ENCODE measurements at regions not wholly inside any gene's neighbourhood (a gene's known extent, or its start where the extent isn't known, plus 50 kb on each side); places are given as distances from the start of the nearest gene placed in this dataset.
A peak's percentile ranks its signal among the peaks of the same experiment; 100 is the strongest.

DNA sequence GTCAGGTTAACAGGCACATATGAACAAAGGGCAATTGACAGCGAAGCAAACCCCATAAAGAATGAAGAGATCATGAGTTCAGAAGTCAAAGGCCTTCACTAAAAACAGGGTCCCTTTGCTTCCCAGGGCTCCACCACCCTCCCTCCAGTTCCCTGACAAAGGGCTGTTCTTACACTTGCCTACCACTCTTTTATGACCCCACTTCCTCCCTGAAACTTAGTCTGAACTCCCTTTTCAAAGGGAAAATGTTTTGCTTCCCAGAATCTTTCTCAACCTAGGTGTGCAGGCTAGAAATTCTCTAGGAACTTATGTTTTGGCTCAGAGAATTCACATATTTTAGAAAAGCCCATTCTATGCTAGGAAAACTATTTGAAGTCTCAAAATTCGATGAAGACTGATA is 86.0 kb upstream of the ITGA4 start:
- no peak for DNase-seq
- Mint-ChIP-seq H3K27me3 (ENCODE audit: insufficient read depth) (no peaks in the 10 kb centered on the region), H3K4me3 (no peak overlapping the region), H3K9me3 (no peaks in the 10 kb centered on the region), H3K4me1 (ENCODE audit: low read depth) (peaks cover 36% of the 10 kb centered on the region), H3K27ac (no peak overlapping the region), H3K36me3 (ENCODE audit: low read depth) (no peaks in the 10 kb centered on the region)
- TF ChIP-seq, protein P1, sequence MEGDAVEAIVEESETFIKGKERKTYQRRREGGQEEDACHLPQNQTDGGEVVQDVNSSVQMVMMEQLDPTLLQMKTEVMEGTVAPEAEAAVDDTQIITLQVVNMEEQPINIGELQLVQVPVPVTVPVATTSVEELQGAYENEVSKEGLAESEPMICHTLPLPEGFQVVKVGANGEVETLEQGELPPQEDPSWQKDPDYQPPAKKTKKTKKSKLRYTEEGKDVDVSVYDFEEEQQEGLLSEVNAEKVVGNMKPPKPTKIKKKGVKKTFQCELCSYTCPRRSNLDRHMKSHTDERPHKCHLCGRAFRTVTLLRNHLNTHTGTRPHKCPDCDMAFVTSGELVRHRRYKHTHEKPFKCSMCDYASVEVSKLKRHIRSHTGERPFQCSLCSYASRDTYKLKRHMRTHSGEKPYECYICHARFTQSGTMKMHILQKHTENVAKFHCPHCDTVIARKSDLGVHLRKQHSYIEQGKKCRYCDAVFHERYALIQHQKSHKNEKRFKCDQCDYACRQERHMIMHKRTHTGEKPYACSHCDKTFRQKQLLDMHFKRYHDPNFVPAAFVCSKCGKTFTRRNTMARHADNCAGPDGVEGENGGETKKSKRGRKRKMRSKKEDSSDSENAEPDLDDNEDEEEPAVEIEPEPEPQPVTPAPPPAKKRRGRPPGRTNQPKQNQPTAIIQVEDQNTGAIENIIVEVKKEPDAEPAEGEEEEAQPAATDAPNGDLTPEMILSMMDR (IDR thresholded peaks at IDR 0.05) = no peak

DNA sequence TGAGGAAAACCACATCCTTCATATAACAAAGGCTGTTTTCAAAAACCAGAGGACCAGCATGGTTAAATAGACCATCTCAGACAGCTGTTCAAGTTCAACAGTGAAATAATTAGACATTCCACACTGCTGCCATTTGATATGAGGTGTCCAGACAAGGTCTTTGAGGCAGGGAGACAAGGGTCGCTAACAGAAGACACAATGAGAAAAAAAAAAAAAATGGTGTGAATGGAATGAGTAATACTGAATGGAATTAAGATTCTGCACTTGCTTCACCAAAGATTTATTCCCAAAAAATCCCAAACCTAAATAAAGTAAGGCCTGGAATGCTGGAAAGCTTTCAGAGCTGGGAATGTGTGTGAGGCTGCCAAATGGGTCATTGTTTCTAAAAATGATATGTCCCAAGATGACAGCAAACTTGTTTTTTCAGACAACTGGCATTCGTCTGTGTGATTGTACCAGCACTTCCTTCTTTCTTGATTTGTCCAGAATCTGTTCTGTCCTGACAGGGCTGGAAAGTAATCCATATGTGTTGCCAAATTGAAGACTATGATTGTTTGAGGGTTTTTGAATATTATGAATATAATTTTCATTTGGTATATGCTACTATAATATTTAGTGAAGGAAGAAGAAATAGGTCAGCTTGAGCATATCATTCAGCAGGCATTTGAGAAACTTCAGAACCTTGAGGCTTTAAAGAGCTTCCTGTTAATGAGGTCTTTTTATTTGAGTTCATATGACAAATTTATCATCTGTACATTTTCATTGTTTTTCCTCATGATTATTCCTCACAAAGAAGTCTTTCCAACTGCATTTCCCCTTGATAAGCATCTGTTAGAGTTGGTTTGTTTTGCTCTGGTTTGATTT is 85.2 kb upstream of the ITGA4 start:
- H3K4me3 Mint-ChIP-seq = no peak overlapping the region
- no peak overlapping the region; the same call in 1 of the 2 replicates for H3K27ac Mint-ChIP-seq
- H3K27me3 Mint-ChIP-seq (ENCODE audit: insufficient read depth) = no peaks in the 10 kb centered on the region
- no peaks in the 10 kb centered on the region for H3K36me3 Mint-ChIP-seq (ENCODE audit: low read depth)
- no peaks in the 10 kb centered on the region for H3K9me3 Mint-ChIP-seq
- H3K4me1 Mint-ChIP-seq (ENCODE audit: low read depth) = peaks cover 36% of the 10 kb centered on the region
- peak; percentile 35 for DNase-seq
- TF ChIP-seq, protein P1 (IDR thresholded peaks at IDR 0.05) = no peak

DNA sequence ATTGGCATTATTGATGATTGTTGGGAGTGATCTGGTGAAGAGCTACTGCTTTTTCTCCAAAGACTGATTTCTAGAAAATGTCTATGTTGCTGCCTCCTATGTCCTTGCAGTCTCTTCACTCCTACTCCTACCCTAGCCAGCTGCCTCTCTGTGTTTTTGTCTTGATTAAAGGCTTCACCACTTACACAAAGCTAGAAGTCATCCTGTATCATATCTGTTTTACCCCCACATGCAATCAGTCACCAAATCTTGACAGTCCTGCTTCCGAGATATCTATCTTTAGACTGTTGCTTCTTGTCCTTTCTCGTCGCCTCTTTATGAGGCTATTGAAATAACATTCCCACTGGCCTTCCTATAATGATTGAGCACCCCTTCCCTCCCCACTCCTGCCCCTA is 84.5 kb upstream of the ITGA4 start:
- H3K27ac Mint-ChIP-seq = no peak overlapping the region
- peaks cover 36% of the 10 kb centered on the region for H3K4me1 Mint-ChIP-seq (ENCODE audit: low read depth)
- H3K9me3 Mint-ChIP-seq = no peaks in the 10 kb centered on the region
- no peak for DNase-seq
- no peaks in the 10 kb centered on the region for H3K36me3 Mint-ChIP-seq (ENCODE audit: low read depth)
- TF ChIP-seq, protein P1 (IDR thresholded peaks at IDR 0.05) = no peak
- H3K27me3 Mint-ChIP-seq (ENCODE audit: insufficient read depth) = no peaks in the 10 kb centered on the region
- no peak overlapping the region for H3K4me3 Mint-ChIP-seq

DNA sequence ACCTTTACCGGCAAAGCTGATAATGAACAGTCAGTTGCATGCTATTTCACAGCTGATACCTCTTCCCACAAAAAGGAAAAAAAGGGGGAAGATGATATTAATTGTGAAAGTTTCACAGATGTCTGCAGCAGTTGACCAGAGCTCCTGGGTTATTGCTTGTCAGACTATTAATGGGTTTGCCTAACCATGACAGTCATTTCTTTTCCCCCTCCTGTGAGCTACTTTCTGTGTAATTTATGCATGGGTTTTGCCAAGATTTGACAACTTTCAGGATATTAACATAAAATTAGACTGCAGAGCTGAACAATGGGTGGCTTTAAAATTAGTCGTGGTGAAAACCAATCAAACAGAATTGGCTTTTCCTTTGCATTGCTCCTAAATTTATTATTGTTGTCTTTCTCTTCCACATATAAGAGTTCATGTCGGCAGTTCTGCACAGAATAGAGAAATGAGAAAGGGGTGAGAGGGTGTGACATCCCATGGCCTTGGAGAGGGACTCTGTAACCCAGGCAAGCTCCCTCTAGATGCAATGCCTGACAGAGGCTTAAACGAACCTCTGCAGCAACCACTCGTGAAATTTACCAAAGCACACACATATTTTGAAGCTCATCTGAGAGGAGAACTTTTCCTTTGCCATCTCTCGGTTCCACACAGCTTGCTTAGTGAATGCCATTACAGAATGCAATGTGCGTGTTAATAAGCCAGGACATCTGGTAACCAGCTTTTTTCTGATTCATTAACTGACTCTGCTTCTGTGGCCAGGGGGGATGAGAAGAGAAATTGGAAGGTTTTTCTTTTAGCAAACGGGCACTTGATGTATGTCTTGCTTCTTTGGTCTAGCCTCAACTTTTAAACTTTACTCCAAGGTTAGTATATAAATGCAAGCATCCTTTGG is 82.2 kb upstream of the ITGA4 start:
- H3K4me1 Mint-ChIP-seq (ENCODE audit: low read depth) = peaks cover 36% of the 10 kb centered on the region

DNA sequence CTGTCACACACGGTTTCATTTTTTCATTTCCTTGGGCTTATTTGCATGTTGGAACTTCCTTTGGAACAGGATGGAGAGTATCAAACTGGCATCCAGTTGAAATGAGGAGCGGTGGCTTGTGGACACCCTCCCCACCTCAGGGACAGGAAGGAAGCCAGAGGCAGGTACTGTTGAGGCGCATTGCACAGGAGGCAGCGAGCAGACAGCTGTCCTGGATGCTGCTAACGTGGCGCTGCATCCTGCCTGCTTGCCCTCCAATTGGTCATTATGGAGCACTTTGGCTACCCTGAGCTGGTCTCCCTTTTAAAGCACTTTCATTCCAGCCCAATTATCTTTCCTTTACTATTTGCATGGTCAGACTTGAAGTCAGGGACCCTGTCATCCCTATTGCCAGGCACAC is 80.7 kb upstream of the ITGA4 start:
- Mint-ChIP-seq H3K4me3 (no peak overlapping the region), H3K4me1 (ENCODE audit: low read depth) (peaks cover 30% of the 10 kb centered on the region)
- TF ChIP-seq, protein P1 (IDR thresholded peaks at IDR 0.05) = no peak

More for the DNA sequence above, 82.2 kb upstream of the ITGA4 start:
- TF ChIP-seq, protein P1 (IDR thresholded peaks at IDR 0.05) = no peak
- Mint-ChIP-seq H3K27ac (no peak overlapping the region), H3K36me3 (ENCODE audit: low read depth) (no peaks in the 10 kb centered on the region), H3K4me3 (peak overlapping the region; percentile 14), H3K9me3 (no peaks in the 10 kb centered on the region), H3K27me3 (ENCODE audit: insufficient read depth) (peaks cover 2% of the 10 kb centered on the region; the same call in 1 of the 2 replicates)
- no peak for DNase-seq

More for the DNA sequence above, 80.7 kb upstream of the ITGA4 start:
- no peak for DNase-seq
- H3K27ac Mint-ChIP-seq = no peak overlapping the region
- peaks cover 2% of the 10 kb centered on the region; the same call in 1 of the 2 replicates for H3K27me3 Mint-ChIP-seq (ENCODE audit: insufficient read depth)
- no peaks in the 10 kb centered on the region for H3K36me3 Mint-ChIP-seq (ENCODE audit: low read depth)
- no peaks in the 10 kb centered on the region for H3K9me3 Mint-ChIP-seq
